SK-N-MC (cell line): ENCODE measurements at regions not wholly inside any gene's neighbourhood (a gene's known extent, or its start where the extent isn't known, plus 50 kb on each side); places are given as distances from the start of the nearest gene placed in this dataset.

ENCODE experiments used
- EZH2 ChIP-seq: fragments of 200-600 bp; sonication (generic); IDR thresholded peaks from one replicate; pipeline ENCODE4 v1.6.1; 2017; ENCODE audit warnings: antibody characterized with exemption
- FOXP2 ChIP-seq: optimal IDR thresholded peaks from 2 replicates; pipeline ENCODE3; 2011; ENCODE audit warnings: mild to moderate bottlenecking, moderate library complexity; ENCODE audit not compliant: insufficient read depth; ENCODE audit errors: extremely low read length, control extremely low read depth
- POLR2AphosphoS5 ChIP-seq: IDR thresholded peaks from 2 replicates; pipeline ENCODE4 v1.6.1; 2012; ENCODE audit warnings: mild to moderate bottlenecking, low read depth, low read length, borderline replicate concordance

DNA sequence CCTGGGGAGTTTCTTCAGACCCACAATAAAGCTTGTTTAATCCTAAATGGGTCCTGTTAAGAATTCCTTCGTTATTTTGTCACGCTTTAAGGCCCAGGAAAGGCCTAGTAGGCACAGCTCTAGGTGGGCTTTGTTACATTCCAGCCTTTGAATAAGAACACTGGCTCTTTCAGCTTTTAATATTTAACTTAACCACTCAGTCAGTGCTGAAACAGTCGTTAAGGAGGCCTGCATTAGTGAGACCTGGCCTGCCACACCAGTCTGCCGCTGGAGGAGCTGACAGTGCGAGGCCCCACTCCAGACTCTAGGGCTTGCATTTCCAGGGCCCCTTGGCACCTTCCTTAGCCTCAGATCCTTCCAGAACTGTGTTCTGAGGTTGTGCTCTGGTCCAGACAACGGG lies 351.4 kb downstream of the GLRX3 start:
- TF ChIP-seq EZH2 (no peak), POLR2AphosphoS5 (no peak), FOXP2 (no peak)
